ENCODE measurements at regions not wholly inside any gene's neighbourhood (a gene's known extent, or its start where the extent isn't known, plus 50 kb on each side); places are given as distances from the start of the nearest gene placed in this dataset.
A peak's percentile ranks its signal among the peaks of the same experiment; 100 is the strongest.
"Not testable (repeated sequence)": the region's sequence is repeated elsewhere in the genome, so short reads cannot be mapped to it uniquely, and the experiment has no call there.

- in situ Hi-C loops (cut with HindIII; ENCODE audit: low pct_unique_long_range_greater_than_20kb, low sequenced_read_pairs), result no loop called here
Observed at GRCh38 chr12:58309806-58310205, 368.4 kb downstream of the ATP23 start.

DNA sequence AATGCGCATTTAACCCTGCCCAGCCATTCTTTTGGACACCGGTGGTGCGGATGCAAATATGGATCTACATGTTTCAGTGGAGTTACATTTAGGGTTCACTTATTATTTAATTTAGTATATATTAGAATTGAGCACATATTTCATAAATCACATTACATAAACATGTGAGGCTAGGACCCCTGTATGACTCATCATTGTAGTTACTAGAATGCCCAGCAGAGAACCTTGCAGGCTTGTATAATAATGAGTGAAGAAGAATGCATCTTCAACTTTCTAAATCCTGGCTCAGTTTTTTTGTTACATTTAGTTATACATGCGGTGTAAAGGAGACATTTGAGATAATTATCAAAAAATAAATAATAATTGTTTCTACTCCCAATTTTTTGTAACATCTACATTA, 369.0 kb downstream of the ATP23 start:
- no peak for DNase-seq (ENCODE audit: low read depth, low spot score)
- in situ Hi-C loops (cut with HindIII; ENCODE audit: low pct_unique_long_range_greater_than_20kb, low sequenced_read_pairs), result no loop called here

More at GRCh38 chr12:58309806-58310205, 368.4 kb downstream of the ATP23 start:
- DNase-seq (ENCODE audit: low read depth, low spot score), result no peak

DNA sequence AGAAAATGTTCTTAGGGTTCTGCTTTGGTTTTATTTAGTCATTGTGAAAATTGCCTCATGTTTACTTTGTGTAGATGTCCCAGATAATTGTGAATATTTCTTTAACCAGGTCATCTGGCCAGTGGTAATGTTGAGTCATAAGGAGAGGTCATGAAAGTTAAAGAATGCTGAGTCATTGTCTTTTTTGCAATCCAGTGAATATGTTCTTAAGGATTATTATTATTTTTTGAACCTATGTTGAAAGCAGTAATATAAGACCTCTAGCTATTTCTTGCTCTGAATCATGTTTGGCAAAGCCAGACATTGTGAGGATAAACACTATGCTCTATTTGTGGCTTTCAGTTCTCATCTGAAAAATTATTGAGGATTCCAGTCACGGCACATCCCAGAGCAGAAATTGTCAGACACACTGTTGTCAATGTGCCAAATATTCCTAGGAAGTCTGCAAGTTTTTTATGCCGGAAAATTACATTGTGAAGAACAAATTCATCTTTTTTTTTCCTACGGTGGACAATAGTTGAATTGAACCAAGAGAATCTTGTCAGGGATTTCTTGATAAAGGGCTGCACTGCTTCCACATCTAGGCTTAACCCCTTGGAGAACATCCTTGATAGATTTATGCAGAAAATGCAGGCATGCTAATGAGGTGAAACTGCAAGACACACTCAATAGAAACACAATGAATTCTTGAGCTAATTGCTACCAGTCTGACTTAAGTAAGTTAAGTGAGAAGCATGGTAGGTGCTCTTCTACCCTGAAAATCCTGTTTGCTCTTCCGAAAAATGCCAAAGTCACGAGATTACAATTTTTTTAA, 369.6 kb downstream of the ATP23 start:
- peak; percentile 16 for DNase-seq (ENCODE audit: low read depth, low spot score)
- in situ Hi-C loops (cut with HindIII; ENCODE audit: low pct_unique_long_range_greater_than_20kb, low sequenced_read_pairs), result no loop called here

GRCh38 chr12:58313091-58313855, 371.9 kb downstream of the ATP23 start:
- in situ Hi-C loops (cut with HindIII; ENCODE audit: low pct_unique_long_range_greater_than_20kb, low sequenced_read_pairs), result no loop called here
- DNase-seq (ENCODE audit: low read depth, low spot score), result no peak

- in situ Hi-C loops (cut with HindIII; ENCODE audit: low pct_unique_long_range_greater_than_20kb, low sequenced_read_pairs), result no loop called here
- no peak for DNase-seq (ENCODE audit: low read depth, low spot score)
Observed at GRCh38 chr12:58314610-58315009, 373.2 kb downstream of the ATP23 start.

GRCh38 chr12:58316926-58317325, 375.6 kb downstream of the ATP23 start:
- in situ Hi-C loops (cut with HindIII; ENCODE audit: low pct_unique_long_range_greater_than_20kb, low sequenced_read_pairs), result no loop called here
- DNase-seq (ENCODE audit: low read depth, low spot score), result no peak

DNA sequence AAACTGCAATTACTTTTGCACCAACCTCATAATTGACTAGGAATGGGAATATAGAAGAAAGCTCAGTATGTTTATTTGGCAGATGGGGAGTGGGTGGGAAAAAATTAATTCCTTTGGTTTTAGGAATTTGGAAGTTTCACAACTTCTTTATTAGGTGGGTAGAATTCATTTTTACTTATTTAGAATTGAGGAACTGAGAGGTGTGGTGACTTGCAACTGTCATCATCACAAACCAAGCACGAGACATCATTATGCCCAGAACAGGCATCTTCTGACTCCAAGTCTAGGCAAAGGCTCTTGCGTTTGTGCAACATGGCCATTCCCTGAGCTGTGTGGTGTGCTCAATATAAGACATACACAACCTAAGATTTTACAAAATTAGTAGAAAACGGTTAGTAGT, 380.0 kb downstream of the ATP23 start:
- in situ Hi-C loops (cut with HindIII; ENCODE audit: low pct_unique_long_range_greater_than_20kb, low sequenced_read_pairs), result no loop called here
- DNase-seq (ENCODE audit: low read depth, low spot score), result no peak

GRCh38 chr12:58323676-58324075, 382.3 kb downstream of the ATP23 start:
- in situ Hi-C loops (cut with HindIII; ENCODE audit: low pct_unique_long_range_greater_than_20kb, low sequenced_read_pairs), result no loop called here
- no peak for DNase-seq (ENCODE audit: low read depth, low spot score)

- no peak for DNase-seq (ENCODE audit: low read depth, low spot score)
- in situ Hi-C loops (cut with HindIII; ENCODE audit: low pct_unique_long_range_greater_than_20kb, low sequenced_read_pairs), result no loop called here
Observed at GRCh38 chr12:58325561-58325960, 384.2 kb downstream of the ATP23 start.

DNA sequence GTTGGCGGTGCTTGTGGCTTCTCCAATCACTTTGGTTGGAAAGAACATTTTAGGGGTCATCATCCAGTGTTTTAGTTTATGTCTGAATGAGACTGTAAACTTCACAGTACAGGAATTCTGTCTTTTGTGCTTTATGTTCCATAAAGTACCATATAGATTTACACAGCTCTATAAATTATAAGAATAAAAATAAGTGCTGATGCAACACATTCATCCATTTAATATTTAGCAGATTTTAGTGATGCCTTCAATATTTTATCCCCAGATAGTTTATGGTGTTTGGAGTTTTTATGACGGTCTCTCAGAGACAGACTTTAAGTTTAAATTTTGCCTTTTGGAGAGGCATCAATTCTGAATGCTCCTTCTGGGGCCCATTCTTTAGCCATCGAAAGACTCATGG, 385.2 kb downstream of the ATP23 start:
- in situ Hi-C loops (cut with HindIII; ENCODE audit: low pct_unique_long_range_greater_than_20kb, low sequenced_read_pairs), result no loop called here
- DNase-seq (ENCODE audit: low read depth, low spot score), result no peak

- in situ Hi-C loops (cut with HindIII; ENCODE audit: low pct_unique_long_range_greater_than_20kb, low sequenced_read_pairs); DNase-seq (ENCODE audit: low read depth, low spot score): not testable (repeated sequence)
Observed at GRCh38 chr12:58336581-58337242, 395.3 kb downstream of the ATP23 start.

- DNase-seq (ENCODE audit: low read depth, low spot score), result not testable (repeated sequence)
Observed at GRCh38 chr12:58337539-58337938, 396.2 kb downstream of the ATP23 start.

DNA sequence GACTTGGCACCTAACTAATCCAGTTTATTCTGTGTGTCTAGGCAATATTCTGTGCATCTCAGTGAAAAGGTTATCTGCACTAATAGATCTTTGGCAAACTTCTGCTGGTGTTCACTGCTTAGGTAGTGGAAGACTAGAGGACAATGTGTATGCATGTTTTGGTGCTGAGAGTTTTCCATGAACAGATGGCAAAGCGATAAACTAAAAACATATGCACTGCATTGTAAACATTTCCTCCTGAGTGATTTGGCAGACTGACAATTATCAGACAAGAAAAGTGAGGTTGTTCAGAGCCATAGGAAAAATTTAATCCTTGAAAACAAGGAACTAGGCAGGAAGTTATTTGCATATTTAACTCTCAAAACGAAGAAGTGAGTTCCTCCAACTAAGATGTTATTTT, 400.4 kb downstream of the ATP23 start:
- no peak for DNase-seq (ENCODE audit: low read depth, low spot score)
- in situ Hi-C loops (cut with HindIII; ENCODE audit: low pct_unique_long_range_greater_than_20kb, low sequenced_read_pairs), result no loop called here

More at GRCh38 chr12:58337539-58337938, 396.2 kb downstream of the ATP23 start:
- in situ Hi-C loops (cut with HindIII; ENCODE audit: low pct_unique_long_range_greater_than_20kb, low sequenced_read_pairs), result not testable (repeated sequence)

- no peak for DNase-seq (ENCODE audit: low read depth, low spot score)
- in situ Hi-C loops (cut with HindIII; ENCODE audit: low pct_unique_long_range_greater_than_20kb, low sequenced_read_pairs), result no loop called here
Observed at GRCh38 chr12:58342736-58343135, 401.4 kb downstream of the ATP23 start.

DNA sequence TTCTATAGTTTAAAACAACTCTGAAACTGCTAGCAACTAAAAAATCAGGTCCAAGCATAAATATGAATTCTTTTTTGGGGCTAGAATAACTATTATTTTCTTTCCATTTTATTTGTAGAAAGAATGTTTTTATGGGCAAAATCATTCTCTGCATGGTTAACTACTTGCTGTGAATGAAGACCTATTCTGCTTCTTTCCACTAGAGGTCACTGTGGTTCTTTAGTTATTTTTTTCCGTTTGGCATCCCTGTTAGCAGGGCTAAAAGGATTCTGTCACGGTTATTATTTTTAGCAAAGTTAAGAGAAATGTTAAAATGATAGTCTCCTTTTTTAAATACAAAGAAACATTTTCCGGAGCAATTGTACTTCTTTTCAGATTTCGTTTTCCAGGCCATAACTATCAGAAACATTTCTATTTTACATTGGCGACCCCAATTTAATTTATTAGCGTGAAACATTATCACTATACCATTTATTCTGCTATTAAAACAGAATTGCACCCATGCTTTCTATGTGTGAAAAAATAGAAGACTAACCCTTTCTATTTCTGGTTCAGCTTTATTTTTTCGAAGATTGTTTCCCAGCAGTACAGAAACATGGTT, 404.8 kb downstream of the ATP23 start:
- in situ Hi-C loops (cut with HindIII; ENCODE audit: low pct_unique_long_range_greater_than_20kb, low sequenced_read_pairs), result no loop called here
- peak; percentile 59 for DNase-seq (ENCODE audit: low read depth, low spot score)

DNA sequence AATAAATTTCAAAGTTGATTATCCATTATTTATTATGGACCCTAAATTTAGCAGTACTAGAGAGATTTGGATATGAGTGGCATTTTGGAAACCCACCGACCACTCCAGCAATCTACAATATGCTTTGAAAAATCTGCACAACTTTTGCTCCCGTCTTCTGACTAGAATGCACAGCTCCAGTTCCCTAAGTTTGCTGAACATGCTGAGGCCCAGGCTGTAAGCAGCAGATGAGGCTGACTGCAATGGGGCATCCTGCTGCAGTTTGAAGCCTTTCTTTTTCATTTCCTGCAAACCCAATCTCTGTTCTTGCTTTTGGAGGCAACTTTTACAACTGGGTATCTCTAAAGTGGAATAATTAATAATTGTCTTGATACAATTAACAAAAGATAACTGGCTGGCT, 405.8 kb downstream of the ATP23 start:
- no peak for DNase-seq (ENCODE audit: low read depth, low spot score)
- in situ Hi-C loops (cut with HindIII; ENCODE audit: low pct_unique_long_range_greater_than_20kb, low sequenced_read_pairs), result no loop called here

GRCh38 chr12:58347691-58348090, 406.3 kb downstream of the ATP23 start:
- in situ Hi-C loops (cut with HindIII; ENCODE audit: low pct_unique_long_range_greater_than_20kb, low sequenced_read_pairs), result no loop called here
- no peak for DNase-seq (ENCODE audit: low read depth, low spot score)

- in situ Hi-C loops (cut with HindIII; ENCODE audit: low pct_unique_long_range_greater_than_20kb, low sequenced_read_pairs), result no loop called here
- DNase-seq (ENCODE audit: low read depth, low spot score), result no peak
Observed at GRCh38 chr12:58349161-58349560, 407.8 kb downstream of the ATP23 start.
